ENCODE measurements at regions not wholly inside any gene's neighbourhood (a gene's known extent, or its start where the extent isn't known, plus 50 kb on each side); places are given as distances from the start of the nearest gene placed in this dataset.
A peak's percentile ranks its signal among the peaks of the same experiment; 100 is the strongest.
"Not testable (repeated sequence)": the region's sequence is repeated elsewhere in the genome, so short reads cannot be mapped to it uniquely, and the experiment has no call there.

DNA sequence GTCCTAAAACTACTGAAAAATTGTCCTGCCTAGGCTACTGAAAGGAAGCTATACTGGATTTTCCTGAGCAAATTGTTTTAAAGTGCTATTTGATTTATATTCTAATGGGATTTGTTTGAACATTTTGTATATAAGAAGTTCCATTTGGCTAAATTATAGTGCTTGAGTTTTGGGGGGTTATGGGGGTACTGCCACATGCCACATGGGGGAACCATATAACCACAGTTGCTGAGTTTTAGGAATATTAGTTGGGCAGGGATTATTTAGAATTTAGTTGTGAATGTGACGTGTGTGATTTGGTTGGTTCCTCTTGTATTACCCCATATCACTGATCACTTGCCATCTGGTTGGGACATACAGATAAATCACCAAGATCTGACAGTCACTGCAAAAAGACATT, 224.5 kb upstream of the TAPT1 start:
- ATAC-seq: no peak

DNA sequence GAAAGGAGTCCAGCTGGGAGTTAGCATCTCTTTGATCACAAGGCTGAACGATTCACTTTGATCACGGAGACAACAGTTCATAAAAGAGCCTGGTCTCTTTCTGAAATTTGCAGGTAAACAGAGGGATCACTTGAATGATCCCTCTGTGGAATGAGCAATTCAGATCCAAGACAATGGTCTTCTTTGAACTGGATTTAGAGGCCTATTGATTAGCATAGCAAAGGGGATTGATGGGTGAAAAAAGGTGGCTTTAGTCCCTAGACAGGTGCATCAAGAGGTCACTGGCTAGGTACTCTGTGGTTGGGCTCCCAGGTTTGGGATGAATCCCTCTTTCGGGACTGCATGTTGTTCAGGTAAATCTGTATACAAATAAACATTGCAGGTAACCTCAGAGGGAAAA, 223.8 kb upstream of the TAPT1 start:
- ATAC-seq: no peak

DNA sequence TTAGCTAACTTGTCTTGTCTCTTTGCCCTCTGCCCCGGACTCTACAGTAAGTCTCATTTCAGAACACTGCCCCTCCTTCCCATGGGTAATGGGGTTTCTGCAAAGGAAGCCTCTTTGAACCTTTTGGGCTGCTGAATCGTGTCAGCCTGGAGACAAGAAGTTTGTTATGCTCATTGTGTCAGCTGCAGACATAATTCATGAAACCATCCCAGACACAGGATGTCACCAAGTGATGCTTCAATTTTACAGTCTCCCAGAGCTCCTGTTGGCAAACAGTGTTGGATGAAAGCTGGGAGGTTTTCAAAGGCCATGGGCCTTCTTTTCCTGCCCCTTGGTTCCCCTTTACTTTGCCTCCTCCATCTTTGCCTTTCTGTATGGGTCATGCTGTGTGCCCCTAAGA, 223.1 kb upstream of the TAPT1 start:
- no peak for ATAC-seq

DNA sequence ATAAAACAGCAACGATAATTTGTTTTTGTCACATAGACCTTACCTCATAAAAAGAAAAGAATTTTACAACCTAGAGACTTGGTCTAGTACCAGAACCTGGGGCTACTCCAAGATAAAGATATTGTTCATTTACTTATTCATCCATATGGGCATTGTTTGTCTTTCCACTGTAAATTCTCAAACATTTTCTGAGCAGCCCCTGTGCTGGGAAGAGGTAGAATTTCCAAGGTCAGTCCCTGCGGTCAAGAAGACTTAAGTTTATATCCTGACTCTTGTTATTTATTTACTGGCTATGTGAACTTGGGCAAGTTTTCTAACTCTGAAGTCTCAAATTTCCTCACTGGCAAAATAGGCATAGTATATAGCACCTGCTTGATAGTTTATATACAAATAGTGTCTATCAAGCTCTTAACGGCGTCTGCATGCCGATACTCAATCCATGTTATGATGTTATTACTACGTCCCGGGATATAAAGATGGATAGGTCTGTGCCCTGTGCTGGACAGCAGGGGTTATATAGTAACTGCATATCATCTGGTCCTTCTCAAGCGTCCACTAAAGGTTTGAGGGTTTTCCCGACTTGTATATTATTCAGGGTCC, 222.1 kb upstream of the TAPT1 start:
- ATAC-seq: no peak

DNA sequence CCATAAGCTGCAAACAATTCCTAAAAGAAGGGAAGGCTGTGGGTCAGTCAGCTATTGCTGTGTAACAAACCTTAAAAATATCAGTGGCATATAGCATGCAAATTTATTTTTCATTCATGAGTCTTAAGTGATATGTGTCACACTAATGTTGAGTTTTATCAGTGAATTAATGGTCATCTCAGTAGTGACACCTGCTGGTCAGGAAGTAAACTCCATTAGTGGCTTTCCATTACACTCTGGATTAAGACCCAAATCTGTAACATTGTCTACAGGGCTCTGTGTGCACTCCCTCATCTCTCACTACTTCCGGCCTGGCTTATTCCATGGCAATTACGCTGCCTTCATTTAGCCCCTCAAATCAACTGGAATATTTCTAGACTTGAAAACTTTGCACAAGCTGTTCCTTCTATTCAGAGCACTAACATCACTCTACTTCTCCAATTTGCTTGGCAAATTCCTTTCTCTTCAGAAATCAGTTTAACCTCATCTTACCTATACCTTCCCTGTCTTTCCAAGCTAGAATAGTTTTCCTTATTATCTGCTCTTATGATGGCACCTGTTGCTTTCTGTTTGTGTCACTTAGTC, 217.3 kb upstream of the TAPT1 start:
- ATAC-seq: peak; percentile 65

DNA sequence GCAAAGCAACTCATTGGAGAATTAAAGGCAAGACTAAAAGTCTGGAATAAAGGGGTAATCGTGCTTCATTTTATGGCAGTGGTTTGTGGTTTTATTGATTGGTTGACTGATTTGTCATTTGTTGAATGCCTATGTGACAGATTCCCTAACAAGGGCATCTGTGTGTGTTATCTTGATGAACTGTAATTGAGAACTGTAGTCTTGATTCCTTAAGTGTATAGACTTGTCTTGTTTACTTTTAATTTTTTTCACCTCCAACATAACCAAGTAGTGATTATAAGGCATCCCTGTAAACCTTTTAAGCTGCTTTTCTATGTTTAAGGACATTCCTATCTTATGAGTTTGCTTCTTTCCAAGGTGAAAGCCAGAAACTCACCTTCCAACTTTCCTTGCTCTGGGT, 216.0 kb upstream of the TAPT1 start:
- ATAC-seq: no peak

DNA sequence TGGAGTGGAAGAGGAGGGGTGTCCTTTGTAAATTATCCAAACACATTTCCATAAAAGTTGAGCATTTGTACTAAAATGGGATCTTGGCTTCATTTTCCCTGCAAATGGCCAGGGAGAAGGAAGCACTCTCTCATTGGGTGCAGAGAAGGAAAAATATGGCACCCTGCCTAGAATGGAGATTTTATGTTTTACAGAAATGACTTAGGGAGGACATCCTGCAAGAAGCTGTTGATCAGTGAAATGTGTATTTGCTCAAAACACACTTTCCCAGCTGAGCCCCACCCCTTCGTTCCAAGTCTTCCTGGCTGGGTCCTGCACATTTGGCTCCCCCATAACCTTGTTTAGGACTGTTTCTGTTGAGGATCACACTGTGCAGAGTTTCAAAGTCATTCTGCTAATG, 213.5 kb upstream of the TAPT1 start:
- ATAC-seq: no peak

DNA sequence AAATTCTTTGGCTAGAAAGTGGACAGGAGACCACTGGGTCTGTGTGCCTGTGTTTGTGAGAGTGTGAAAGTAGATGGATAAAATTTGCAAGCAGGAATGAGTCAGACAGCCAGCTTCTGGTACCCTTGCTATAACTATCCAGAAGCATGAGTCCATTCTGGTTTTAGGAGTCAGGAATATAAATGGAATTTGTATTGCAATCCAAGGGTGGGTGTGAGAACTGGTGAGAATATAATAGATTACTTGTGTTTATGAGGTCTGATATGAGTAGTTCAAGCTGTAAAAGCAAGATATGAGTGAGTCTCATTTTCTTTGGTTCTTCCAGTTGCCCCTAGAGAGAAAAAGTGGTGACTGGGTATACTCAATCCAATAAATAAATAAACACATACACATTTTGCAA, 212.7 kb upstream of the TAPT1 start:
- no peak for ATAC-seq

DNA sequence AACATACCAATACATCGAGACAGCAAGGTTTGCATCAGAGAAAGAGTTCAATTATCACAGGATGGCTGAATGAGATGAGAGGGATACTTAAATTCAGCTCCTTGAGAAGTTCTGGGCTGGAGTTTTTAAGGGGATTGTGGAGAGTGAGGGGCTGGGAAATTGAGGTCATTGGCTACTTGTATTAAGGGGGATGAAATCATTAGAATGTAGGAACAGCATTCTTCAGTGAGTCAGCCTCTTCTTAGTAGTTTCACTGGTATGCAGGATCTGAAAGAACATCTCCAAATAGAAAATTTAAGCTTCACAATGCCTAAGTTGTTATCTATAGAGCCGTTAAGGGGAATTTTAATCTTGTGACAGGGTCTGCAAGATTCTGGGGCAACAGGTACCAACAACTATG, 211.6 kb upstream of the TAPT1 start:
- no peak for ATAC-seq

DNA sequence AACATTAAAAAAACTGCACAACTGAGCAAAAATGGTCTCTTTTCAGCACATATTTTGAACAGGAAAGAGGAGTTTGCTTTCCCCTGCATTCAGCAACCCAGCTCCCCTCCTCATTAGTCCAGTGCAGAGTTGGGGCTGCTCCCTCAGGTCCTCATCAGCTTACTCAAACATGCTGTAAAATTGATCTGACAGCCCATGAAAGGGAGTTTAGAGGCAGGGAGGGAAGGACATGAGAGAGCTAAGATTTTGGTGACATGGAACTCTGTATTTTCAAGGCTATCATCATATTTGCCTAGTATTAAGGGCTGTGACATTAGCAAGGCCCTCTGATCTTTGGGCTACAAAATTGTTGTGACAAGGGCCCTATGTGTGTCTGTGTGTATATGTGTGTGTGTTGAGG, 205.6 kb upstream of the TAPT1 start:
- no peak for ATAC-seq

DNA sequence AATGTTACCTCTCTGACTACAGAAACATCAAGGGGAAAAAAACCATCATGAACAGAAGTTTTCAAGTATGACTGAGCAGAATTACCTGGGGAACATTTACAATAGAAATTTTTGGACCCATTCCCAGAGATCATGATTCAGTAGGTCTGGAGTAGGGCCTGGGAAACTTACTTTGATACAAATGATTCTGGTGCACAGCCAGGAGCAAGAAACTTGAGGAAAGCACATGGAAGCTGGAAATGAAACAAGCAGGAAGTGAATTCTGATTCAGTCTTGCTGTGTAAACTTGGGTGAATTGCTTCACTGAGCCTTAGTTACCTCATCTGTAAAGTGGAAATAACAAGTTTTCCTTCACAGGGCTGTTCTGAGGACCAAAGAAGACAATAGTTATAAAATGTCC, 192.5 kb upstream of the TAPT1 start:
- peak; percentile 90 for ATAC-seq

DNA sequence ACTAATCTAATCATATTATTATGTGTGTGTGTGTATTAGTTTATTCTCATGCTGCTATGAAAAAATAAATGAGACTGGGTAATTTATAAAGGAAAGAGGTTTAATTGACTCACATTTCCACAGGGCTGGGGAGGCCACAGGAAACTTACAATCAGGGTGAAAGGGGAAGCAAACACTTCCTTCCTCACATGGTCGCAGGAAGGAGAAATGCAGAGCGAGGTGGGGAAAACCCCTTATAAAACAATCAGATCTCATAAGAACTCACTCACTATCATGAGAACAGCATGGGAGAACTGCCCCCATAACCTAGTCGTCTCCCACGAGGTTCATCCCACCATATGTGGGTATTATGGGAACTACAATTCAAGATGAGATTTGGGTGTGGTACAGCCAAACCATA, 190.9 kb upstream of the TAPT1 start:
- no peak for ATAC-seq

DNA sequence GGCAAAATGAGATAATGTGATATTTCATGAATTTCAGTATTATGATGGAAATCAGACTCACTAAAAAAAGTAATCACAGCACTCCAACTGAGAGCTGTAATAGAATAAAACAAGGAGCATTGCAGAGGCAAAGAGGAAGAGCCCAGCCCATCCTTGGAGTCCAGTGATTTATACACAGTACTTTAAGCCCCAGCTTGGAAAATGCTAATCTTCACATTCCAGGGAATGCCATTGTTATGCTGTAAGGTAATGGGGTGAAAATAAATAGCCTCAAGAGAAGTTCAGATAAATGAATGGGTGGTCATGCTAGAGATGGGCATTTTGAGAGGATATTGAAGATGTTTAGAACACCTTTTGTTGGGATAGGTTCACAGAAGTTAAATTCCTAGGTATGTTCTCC, 190.3 kb upstream of the TAPT1 start:
- ATAC-seq: no peak

DNA sequence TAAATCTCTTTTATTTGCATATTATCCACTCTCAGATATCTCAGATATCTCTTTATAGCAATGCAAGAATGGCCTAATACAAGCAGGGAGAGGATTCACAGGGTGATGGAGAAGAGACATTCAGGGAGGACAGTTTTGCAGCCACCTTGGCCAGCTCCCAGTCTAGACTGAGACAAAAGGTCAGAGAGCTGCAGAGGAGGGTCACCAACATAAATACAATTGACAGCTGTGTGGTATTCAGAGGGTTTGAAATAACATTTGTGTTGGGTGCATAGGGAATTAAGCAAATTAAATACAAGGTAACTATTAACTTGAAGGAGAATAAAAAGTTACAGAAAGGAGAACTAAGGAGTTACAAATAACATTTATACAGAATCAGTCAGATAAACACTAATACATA, 189.5 kb upstream of the TAPT1 start:
- no peak for ATAC-seq

DNA sequence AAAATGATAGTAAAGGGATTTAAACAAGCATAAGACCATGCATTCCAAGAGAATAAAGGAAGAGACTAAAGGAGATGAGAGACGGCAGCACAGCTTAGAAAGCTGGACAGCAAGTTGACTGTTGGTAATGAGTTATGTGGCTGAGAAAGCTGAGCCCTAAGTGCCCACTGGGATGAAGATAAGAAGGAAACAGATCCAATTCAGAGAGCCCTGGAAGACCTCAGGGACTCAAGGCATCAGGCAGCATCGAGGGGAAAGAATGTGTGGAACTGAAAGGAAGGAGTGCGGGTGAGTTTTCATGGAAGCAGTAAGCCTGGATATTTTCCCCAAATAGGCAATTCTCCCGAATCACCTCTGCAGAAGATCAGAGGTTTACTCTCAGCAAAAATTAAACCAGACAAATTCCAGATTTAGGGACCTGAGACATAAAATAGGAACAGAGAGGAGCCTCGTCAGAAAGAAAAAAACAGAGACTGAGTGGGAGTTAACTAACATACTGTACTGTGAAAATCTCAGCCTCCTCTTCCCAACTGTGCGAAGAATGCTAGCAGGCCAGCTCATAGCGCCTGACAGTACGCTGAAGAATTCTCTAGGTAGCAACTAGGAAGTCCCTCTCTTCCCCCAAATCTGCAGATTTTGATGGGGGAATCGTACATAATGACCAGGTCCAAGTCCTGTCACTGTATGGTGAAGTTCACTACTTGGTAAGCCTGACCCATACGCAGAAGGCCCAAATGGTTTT, 187.7 kb upstream of the TAPT1 start:
- no peak for ATAC-seq

DNA sequence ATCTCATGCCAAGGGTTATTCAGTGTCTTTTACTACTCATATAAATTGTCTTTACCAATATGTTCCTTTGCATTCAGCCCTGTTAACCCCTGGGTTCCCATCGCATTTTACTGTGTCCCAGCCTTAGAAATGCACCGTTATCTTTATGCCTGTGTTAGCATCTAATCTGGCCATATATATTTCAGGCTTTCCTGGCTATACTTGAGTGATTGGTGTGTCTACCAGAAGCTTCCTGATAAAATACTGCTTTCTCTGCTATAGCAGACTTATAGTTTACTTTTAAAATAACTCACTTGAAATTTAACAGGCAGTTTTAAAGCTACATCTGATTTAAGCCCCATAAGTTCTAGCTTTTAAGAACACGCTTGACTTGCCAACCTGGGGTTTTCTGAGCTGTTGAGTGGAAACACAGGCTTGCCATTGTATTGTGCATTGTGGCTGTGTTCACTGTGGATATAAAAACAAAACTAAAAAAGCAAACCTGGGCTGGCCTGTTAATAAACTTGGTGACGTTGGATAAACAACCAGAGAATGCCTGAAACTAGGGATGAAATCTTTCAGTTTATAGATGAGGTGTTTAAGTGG, 185.3 kb upstream of the TAPT1 start:
- no peak for ATAC-seq

DNA sequence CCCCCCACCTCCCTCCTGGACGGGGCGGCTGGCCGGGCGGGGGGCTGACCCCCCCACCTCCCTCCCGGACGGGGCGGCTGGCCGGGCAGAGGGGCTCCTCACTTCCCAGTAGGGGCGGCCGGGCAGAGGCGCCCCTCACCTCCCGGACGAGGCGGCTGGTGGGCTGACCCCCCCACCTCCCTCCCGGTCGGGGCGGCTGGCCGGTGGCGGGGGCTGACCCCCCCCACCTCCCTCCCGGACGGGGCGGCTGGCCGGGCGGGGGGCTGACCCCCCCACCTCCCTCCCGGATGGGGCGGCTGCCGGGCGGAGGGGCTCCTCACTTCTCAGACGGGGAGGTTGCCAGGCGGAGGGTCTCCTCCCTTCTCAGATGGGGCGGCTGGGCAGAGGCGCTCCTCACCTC, 166.9 kb upstream of the TAPT1 start:
- not testable (repeated sequence) for ATAC-seq

DNA sequence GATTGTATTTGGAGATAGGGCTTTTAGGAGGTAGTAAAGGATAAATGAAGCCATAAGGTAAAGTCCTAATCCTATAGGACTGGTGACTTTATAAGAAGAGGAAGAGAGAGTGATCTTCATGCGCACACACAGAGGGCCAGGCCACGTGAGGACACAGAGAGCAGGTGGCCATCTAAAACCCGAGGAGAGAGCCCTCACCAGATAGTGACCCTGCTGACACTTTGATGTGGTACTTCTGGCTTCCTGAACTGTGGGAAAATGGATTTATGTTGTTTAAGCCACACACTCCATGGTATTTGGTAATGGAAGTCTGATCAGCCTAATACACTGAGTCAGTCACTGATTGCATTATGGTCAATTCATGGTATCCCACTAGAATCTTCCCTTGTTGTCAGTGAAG, 164.9 kb upstream of the TAPT1 start:
- ATAC-seq: no peak

DNA sequence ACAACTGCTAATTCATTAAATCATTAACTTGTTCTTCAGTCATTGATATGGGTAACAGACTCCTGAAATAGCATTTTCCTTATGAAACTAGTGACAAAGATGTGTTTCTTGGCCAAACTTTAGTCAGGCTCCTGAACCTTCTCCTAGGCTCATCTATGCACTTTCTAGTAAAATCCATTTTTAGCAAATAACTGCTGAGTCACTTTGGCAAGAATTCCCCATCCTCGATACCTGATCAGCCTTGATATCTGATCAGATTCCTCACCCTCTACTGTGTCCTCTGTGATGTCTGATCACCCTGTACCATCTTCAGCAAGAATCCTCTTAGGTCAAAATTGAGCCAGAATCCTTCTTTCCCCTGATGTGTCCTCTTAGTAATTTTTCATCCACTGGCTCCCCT, 161.2 kb upstream of the TAPT1 start:
- ATAC-seq: no peak

DNA sequence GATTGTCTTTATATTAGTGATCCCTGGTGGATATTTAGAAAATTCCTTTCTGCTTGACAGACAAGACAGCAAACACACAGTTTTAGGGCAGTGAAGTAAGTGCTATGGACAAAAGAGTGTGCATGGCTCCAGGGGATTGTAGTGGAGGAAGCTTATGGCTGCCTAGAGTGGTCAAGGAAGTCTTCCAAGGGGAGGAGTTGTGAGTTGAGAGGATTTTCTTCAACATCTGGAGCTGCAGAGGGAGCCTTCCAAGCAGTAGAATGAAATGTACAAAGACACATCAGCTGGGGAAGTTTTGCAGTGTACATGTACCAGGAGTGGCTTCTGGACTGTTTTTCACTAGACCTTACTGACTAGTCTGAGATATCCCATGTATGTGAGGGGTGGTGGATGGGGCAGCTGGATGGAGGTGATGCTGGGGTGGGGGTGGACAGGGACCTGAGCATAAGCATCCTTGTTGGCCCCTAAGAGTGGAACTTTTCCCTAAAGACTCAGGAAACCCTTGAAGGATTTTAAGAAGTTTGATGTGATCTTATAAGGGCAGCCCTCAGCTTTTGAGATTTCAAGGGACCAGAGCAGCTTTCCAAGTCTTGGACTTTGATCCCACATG, 160.5 kb upstream of the TAPT1 start:
- no peak for ATAC-seq

DNA sequence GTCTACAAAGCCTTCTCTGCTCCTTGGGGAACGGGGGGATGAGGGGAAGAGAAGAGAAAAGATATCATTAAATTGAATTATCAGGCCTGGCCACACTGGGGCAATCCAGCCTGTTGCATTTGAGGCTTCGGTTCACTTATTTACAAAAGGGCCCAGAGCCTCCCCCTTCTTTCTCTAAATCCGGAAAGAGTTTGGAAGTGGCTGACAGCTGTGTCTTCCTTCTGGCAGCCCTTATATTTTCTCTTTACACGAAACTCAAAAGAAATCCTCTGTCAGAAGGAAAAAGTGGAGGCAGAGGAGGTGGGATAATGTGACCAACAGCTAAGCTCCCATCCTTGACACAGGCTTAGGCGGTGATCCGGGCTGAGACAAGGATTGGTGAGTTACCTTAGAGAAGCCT, 158.3 kb upstream of the TAPT1 start:
- no peak for ATAC-seq

DNA sequence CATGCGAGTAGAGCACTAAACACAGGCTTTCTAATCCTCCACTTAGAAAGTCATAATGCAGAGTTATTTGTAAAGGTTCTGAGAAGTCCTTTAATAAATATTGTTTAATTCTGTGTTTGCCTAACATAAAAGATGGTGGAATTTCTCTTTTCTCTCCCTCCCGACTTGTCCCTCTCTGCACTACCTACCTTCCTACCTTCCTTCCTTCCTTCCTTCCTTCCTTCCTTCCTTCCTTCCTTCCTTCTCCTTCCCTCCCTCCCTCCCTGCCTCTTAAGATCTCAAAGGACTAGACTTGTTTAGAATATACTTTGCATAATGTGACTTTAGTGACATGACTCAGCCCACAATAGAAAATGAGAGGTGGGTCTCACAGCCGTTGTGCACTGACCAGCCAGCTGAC, 156.3 kb upstream of the TAPT1 start:
- no peak for ATAC-seq

DNA sequence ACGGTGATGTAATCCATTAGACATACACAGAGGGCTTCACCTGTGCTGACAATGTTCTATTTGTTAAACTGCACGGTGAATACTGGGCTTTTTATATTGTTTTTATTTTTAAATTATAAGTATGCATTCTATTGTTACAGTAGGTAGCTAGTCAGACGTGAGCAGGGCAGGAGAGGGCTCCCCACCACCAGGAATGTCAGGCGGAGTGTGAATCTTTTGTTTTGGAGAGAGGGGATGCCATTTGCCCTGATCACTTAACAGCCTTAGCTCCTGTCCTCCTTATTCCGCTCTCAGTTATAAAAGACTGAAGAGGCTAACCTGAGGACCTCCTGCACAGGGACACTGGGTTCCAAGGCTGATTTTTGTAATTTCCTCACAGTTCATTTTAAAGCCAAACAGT, 151.6 kb upstream of the TAPT1 start:
- no peak for ATAC-seq

All from esophagus mucosa (tissue), 1 donor.